Ovary (tissue), 3 donors: ENCODE measurements at regions not wholly inside any gene's neighbourhood (a gene's known extent, or its start where the extent isn't known, plus 50 kb on each side); places are given as distances from the start of the nearest gene placed in this dataset.

ENCODE experiments used
- CTCF ChIP-seq, 3 donors: fragments of 450-650 bp in 2 of 3; fragments of 200-600 bp in 1 of 3; IDR thresholded peaks; one replicate each; pipeline versions ENCODE4 v1.5.1 to v1.8.0; 2016 to 2022; ENCODE audit warnings: antibody characterized with exemption in 3 of 3, mild to moderate bottlenecking in 1 of 3
- EP300 ChIP-seq: sonication (generic); formaldehyde crosslinking; IDR thresholded peaks from one replicate; pipeline ENCODE4 v1.6.1; 2017; ENCODE audit warnings: antibody characterized with exemption
- POLR2A ChIP-seq: fragments of 450-650 bp; IDR thresholded peaks from one replicate; pipeline ENCODE4 v1.6.1; 2017; ENCODE audit warnings: antibody characterized with exemption, mild to moderate bottlenecking, moderate library complexity
- donor health status: DM: no; HTN: no; CAD: no.

- TF ChIP-seq CTCF (IDR thresholded peaks at IDR 0.05), result no peak
- no peak for TF ChIP-seq POLR2A
- TF ChIP-seq EP300, result no peak
Measured at GRCh38 chrX:69398881-69399280, 105.2 kb upstream of the NALF2 start.
